ENCODE measurements at regions not wholly inside any gene's neighbourhood (a gene's known extent, or its start where the extent isn't known, plus 50 kb on each side); places are given as distances from the start of the nearest gene placed in this dataset.
"Not testable (repeated sequence)": the region's sequence is repeated elsewhere in the genome, so short reads cannot be mapped to it uniquely, and the experiment has no call there.

DNA sequence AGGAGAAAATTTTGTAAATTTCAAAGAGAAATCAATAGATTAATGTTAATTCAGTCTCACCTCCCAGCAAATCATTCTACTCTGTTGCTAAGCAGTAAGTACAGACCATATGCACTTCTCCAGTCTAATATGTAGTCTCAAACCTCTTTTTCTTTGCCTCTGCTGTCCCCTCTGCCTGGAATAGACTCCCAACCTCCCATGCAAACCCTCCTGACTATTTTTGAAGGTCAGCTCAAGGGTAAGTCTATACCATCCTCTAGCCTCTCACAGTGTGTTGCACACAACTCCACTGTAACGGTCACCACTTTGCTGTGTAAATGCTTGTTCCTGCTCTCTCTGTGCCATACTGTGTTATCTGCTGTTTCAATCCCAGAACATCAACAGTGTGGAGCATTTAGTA, 94.5 kb upstream of the TRIM77 start:
- DNase-seq, result not testable (repeated sequence)

GRCh38 chr11:89616161-89616560, 93.9 kb upstream of the TRIM77 start:
- not testable (repeated sequence) for DNase-seq

- DNase-seq, result not testable (repeated sequence)
Observed at GRCh38 chr11:89616999-89617602, 93.0 kb upstream of the TRIM77 start.

GRCh38 chr11:89620721-89621120, 89.4 kb upstream of the TRIM77 start:
- not testable (repeated sequence) for DNase-seq

DNA sequence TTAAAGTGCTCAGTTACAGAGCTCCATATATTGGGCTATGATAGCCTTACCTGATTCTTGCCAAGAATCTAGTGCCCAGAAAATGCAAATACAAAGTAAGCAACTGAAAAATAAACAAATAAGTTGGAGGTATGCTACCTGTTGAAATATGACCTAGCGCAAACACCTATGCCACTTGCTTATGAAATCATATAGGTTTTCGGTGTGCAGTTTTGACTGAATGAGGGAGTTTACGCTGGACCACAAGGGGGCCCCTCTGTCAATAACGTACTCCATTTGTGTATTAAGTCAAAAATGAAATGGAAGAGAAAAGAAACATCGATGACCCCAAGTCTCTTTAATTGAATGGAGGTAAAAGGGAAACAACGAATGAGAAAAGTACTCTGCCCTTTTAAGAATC, 84.9 kb upstream of the TRIM77 start:
- no peak for DNase-seq

DNA sequence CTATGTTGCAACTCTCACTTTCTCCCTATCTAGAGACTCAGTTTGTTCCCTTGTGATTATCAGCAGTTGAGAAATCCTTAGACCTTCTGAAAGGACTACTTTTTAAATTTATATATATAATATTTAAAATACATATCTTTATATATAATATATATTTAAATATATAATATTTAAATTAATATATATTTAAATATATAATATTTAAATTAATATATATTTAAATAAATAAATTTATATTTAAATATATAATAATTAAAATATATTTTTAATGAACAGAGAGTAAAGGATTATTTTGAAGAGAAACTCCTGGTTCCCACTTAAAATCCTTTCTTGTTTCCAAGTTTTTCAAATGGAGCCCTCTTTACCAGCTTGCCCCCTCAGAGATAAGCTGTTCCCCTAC, 83.7 kb upstream of the TRIM77 start:
- DNase-seq, result no peak

DNA sequence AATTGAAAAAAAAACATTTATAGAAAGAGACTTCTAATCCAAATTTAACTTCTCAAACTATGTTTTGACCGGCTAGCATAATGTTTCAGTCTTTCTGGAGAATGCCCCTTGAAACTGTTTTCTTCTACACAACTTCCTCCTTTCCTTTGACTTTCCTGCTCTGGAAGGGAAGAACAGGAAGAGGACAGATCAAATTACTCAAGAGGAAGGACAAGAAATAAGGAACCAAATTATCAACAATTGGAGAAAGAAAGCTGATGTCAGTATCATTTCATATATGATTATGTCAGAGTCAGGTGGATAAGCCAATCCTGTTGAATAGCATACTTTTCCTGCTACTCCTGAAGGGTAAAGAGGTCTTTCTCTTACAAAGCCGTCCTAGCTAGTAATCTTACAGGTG, 83.2 kb upstream of the TRIM77 start:
- not testable (repeated sequence) for DNase-seq

- no peak for DNase-seq
Observed at GRCh38 chr11:89633135-89633705, 76.9 kb upstream of the TRIM77 start.

- not testable (repeated sequence) for DNase-seq
Observed at GRCh38 chr11:89640777-89641176, 69.3 kb upstream of the TRIM77 start.

- not testable (repeated sequence) for DNase-seq
Observed at GRCh38 chr11:89648232-89648631, 61.9 kb upstream of the TRIM77 start.

GRCh38 chr11:89648996-89649395, 61.1 kb upstream of the TRIM77 start:
- not testable (repeated sequence) for DNase-seq

- not testable (repeated sequence) for DNase-seq
Observed at GRCh38 chr11:89654669-89655068, 55.4 kb upstream of the TRIM77 start.

DNA sequence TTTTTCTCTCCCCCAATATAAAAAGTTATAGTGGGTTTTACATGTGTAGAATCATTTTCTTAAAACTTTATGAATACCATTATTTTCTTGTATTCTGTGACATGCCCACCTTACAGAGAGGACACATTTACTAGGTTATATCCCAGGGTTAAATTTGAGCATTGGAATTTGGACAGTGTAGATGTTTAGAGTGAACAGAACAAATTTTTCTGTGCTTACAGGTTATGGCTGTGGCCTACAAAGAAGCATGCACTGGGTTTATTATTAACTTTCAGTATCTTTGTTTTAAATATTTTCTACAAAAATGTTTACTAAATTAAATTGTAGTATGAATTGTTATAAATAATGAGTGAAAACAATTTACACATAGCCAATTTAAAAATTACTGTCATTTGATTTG, 51.3 kb upstream of the TRIM77 start:
- not testable (repeated sequence) for DNase-seq

- not testable (repeated sequence) for DNase-seq
Observed at GRCh38 chr11:89659414-89659813, 50.7 kb upstream of the TRIM77 start.

- no peak for DNase-seq
Observed at GRCh38 chr11:89660234-89660633, 49.9 kb upstream of the TRIM77 start.
